ENCODE measurements at regions not wholly inside any gene's neighbourhood (a gene's known extent, or its start where the extent isn't known, plus 50 kb on each side); places are given as distances from the start of the nearest gene placed in this dataset.
"Not testable (repeated sequence)": the region's sequence is repeated elsewhere in the genome, so short reads cannot be mapped to it uniquely, and the experiment has no call there.

DNA sequence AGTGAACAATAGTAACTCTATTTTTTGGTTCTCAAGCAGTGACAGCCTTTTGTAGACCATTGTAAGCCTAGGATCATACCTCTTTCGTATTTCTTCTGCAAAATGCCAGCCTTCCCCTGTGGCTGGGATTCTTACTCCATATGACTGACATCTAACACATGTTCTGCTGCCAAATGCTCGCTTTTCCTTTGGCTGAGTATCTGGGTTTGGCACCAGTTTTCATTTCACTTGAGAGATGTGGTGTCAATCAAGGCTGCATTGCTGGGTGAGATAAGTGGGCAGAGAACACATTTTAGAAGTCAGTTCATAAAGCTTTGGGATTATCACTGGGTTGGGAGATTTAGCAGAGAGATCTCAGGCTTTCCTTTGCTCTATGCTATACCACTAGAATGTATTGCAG is 514.7 kb upstream of the SGO1 start:
- DNase-seq, result no peak

DNA sequence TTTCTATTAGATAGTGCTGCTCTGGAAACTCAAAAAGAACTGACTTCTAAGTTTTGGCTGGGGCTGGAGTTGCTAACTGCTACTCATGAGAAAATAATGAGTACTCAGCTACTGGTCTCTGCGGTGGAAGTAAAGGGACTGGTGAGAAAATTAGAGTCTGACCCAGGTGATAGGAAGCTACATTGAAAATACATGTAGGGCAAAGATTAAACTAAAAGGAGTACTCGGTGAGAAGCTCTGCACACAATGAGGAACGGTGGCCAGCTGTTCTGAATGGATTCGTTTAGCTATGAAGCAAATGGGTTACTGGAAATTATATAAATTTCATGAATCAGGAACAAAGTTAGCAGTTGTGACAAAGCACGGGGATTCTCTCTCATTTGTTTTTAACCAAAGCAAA is 512.9 kb upstream of the SGO1 start:
- no peak for DNase-seq

DNA sequence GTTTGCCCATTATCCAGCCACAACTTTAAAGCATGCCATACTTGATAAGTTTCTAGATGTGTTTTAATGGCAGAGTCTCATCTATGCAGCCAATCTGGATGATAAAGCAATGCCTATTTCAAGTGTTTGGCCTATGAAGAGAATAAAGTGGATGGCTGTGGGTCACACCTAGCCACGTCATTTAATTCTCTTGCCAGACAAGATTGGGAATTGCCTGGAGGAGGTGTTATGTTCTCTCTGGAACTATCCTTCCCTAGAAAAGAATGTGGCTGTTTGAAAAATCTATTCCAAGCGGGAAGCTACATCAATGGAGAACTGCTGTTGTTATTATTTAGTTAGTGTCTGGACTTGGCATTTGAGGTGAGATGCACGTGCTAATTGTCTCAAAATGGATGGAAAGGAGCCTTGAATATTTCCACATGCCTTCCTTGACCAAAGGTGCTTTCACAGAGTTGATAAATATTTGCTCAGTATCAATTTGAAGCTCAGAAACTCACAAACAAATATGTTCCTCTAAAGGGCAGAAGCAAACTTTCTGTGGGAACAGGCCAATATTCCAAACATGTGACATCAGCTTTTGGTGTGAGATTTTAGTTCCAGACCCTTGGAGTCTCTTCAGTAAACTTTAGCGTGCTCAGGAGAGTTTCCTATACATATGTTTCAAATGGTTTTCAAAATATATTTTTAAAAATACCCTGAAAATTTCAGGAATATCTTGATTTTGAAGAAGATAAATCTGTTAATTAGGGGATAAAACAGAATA is 510.6 kb upstream of the SGO1 start:
- DNase-seq, result no peak

DNA sequence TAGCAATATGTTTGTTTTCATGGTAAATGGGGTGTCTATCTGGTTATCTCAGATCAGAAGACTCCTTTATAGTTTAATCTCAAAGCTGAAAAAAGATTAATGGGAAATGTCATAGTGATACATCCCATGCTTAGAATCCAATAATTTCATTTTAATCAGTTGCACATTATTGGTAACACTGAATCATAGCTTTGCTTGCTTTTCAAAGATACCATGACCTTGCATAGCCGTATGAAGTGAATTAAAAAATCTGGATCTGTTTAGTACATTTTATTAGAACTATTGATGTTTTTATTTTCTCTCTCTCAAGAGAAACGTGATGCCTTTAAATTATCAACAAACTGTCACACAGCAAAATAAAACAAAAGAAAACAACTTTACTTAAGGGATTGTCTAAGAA is 506.7 kb upstream of the SGO1 start:
- no peak for DNase-seq

DNA sequence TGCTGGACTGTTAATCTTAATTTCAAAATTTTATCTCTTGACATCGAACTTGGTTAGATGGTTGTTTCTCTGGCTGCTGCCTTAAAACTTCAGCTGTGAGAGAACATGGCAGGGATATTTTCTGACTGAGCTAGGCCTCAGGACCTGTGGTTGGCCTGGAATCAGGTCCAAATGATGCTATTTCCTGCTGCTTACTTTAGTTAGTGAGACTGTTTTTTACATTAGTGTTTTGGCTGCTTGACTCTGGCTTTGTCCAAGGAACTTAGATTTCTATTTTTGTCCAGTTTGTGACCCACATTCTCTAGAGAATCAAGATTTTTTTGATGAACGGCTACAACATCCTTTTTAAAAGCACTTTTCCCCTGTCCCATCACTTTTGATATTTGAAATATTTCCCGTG is 497.9 kb upstream of the SGO1 start:
- DNase-seq, result no peak

DNA sequence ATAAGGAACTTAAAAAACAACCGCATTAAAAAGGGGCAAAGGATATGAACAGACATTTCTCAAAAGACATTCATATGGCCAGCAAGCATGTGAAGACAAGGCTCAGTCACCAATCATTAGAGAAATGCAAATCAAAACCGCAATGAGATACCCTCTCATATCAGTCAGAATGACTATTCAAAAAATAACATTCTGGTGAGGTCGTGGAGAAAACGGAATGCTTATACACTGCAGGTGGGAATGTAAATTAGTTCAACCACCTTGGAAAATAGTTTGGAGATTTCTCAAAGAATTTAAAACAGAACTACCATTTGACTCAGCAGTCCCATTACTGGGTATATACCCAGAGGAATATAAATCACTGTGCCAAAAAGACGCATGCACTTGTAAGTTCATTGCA is 496.6 kb upstream of the SGO1 start:
- no peak for DNase-seq

DNA sequence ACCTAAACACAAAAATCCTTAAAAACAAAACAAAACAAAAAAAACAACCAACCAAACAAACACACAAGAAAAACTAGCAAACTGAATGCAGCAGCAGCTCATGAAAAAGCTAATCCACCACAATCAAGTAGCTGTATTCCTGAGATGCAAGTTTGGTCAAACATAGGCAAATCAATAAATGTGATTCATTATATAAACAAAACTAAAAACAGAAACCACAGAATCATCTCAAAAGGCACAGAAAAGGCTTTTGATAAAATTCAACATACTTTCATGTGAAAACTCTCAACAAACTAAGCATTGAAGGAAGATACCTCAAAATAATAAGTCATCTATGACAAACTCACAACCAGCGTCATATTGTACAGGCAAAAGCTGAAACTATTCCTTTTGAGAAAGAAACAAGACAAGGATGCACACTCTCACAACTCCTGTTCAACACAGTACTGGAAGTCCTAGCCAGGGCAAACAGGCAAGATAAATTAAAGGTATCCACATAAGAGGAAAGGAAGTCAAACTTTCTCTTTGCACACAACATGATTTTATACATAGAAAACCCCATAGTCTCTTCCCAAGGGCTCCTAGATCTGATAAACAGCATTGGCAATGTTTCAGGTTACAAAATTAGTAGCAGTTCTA is 495.1 kb upstream of the SGO1 start:
- DNase-seq, result no peak

DNA sequence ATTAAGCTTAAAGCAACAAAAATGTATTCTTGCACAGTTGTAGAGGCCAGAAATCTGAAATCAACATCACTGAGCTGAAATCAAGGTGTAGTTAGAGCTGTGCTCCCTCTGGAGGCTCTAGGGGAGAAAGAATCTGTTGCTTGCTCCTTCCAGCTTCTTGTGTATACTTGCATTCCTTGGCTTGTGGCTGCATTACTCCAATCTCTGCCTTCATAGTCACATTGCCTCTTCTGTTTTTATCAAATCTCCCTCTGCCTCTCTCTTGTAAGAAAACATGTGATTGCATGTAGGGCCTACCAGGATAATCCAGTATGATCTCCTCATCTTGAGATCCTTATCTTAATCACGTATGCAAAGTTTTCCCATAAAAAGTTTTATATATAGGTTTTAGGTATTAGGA is 487.9 kb upstream of the SGO1 start:
- DNase-seq, result no peak

DNA sequence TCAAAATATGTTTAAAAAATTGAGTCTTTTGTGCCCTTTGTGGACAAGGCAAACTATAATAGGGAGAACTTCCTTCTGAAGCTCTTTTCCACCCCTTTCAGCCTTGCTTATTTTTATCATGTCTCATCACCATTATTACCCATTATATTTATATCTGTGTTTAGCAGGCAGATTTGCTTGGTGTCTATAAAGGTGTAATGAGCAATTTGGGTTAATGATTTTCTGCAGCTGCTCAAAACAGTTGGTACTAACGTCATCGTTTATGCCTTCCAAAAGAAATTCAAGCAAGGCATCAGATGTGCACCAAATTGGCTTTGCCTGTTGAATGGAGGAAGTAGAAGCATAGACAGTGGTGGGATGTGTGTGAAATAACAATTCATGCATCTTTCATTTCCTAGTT is 483.7 kb upstream of the SGO1 start:
- no peak for DNase-seq

DNA sequence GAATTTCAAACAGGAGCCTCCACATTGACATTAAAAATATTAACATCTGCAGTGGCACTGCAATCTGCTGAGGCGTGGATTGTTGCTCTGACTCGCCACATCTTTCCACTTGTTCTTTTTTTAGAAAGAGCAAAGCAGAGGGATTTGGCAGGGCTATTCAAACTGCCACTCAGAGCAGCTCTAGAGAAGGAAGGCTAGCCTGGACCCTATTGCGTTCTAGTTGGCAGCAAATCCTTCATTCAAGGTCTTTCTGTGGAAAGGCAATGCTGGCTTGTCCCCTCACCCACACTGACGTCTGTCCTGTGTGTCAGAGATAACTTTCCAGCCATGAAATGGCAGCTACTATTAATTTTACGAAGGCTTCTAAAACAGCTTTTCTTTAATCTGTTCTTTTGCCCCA is 483.2 kb upstream of the SGO1 start:
- DNase-seq, result no peak

DNA sequence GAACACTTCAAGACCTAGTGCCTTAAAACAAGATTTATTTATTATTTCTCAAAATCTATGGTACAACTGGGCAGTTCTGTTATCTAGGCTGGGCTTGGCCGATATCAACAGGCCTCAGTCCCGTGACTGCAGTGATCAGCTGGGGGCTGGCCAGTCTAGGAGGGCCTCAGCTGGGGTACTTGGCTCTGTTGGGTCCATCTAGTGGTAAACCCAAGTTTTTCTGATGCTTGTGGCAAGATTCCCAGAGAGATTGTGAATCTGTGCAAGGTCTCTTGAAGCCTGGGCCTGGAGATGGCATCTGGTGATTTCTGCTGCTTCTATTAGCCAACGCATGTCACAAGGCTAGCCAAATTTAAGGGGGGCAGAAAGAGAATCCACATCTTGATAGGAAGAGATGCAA is 482.4 kb upstream of the SGO1 start:
- no peak for DNase-seq

DNA sequence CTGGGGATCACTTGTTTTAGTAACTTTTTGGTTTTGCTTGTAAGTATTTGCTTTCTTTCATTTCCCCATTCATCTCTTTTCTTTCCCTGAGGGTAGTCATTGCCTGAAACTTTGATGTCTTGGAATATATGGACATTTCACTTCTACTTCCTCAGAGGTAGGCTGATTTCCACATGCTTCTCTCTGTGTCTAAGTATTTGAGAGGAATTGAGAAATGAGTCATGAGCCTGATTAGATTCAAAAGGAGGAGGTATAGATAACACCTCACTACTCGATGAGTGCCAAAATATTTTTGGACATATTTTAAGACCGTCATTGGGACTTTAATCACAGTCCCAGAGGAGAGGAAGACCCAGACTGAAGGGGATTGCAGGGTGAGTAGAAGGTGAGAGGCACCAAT is 480.1 kb upstream of the SGO1 start:
- no peak for DNase-seq

DNA sequence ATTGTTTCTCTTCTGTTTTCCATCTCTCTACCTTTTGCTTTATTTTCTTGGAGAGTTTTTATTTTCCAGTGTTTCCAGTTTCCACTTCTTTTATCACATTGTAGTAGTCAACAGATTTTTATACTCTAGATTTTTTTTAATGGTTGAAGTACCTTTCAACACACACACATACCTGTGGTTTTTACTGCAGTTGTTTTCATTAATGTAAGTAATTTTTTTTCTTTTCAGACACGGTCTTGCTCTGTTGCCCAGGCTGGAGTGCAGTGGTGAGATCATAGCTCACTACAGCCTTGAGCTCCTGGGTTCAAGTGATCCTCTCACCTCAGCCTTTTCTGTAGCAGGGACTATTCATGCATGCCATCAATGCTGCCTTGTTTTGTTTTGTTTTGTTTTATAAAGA is 472.5 kb upstream of the SGO1 start:
- DNase-seq, result no peak

DNA sequence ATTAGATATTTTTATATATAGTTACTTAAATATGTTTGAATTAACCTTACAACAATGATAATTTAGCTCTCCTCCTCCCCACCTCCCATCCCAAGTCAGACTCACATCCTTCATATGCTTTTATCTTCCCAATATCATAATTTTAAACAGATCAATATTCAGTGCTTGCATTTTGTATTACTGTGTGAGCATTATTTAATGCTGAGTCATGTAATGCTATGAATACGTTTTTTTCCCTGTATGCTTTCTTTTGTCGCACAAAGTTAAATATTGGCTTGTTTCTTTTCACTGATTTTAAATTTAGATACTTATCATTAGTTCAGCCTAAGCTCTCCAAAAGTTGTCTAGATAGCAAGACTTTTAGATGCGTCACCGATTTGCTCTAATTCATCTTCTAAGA is 471.6 kb upstream of the SGO1 start:
- DNase-seq, result no peak

DNA sequence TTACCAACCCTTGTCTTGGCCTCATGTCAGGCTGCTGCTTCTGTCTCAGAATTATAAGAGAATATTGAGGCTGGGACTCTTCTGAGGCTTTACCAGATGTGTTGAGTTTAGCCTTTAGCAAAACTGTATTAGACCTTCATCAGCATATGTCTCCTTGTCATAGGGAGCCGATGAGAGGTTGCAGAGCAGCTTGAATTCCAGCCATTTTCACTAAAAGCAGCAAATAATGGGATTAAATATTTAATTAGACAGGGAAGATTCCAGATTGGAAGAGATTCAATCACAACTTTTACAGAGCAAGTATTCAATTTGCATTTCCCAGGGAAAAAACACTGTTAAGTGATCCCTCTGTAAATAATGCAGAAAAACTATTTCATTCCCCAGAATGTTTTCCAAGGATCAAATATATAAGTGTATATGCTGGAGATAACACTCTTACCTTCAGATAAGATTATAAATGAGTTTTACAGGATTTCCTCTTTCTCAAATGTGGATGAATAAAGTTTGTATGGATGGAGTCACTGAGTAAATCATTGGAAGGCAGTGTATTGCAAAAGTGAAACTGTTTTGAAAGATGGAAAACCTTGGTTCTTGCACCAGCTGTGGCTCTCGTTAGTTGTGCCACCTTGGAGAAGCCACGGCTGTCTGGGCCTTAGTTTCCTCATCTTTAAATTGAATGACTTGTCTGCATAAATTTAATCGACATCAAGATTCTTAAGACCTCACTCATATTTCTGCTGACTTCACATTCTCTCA is 466.4 kb upstream of the SGO1 start:
- DNase-seq, result no peak

DNA sequence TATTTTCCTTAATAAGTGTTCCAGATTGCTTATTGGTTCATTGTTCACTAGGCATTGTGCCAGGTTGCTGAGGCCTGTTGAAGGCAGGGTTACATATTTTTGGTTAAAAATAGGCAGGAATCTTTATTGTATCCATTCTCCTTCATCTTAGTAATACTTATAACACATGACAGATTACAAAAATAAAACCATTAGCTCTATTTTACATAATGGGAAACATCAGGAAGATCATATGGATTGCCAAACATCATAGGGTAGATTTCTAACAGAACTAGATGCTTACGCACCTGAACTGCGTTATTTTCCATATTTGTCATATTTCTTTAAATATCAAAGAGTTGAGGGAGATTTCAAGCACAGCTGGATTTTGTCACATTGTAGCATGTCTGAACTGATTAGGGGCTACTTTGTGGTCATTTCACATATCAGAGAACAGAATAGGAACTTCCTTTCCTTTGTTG is 462.9 kb upstream of the SGO1 start:
- no peak for DNase-seq

DNA sequence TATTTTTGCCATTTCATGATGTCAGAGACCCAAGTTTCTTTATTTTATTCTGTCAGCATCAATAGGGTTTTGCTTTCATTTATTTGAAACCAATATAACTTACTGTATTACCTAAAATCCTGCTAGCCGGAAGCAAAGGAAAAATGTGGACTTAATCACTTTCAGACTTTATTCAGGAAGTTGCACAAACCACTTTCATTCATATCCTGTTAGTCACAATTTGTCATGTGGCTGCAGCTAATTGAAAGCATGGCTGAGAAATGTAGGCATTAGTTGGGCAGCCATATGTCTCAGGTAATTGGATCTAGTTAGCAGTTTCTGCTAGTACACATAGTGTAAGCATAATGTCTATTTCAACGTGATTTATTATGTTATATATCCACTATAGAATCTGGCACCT is 462.3 kb upstream of the SGO1 start:
- no peak for DNase-seq

DNA sequence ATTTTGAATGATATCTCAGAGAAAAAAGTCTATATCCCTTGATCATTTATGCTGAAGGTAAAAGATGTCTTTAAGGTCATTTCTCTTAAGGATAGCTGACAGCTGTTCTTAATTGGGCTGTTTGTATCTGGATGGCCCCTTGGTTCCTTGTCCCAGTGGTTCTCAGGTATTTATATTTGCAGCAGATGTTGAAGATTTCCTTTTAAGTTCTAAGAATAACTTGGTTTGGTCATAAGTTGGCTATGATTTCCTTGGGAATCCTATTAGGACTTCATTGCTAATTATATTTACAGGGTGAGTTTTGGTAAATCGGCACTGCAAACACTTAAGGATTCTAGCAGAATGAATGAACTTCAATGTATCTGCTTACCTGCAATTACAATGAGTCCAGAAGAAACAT is 460.4 kb upstream of the SGO1 start:
- no peak for DNase-seq

DNA sequence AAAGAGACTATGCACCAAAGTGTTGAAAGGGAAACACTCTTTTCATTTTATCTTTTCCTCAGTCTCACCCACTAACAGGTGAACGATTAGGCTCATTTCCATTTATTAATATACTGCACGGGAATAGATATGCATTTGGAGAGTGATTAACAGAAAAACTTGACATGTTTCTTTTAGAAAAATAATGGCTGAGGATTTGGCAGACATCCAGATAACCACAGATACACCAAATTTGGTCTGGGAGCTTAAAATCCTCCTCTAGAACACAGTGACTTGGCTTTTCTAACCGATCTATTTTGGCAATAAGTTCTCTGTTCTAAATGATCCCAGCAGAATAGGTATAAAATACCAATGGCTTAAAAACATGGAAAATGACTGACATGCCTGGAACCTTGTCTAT is 459.3 kb upstream of the SGO1 start:
- DNase-seq, result no peak

DNA sequence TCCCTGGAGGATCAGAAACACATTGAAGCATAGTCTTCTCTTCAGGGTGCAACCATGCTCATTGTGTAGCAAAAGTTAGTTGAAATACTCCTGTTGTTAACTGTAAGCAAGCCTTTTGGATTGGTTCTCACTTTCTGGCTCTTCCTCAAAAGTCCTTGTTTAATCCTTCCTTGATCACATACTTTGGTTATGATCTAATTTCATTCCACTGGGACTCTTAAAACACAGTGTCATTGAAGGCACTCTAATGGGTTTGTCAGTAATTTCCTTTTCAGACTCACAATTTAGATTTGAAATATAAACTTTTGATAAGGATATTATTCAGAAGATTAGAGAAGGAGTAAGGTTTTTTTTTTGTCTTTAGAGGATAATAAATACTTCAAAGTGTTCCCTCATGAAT is 451.7 kb upstream of the SGO1 start:
- DNase-seq, result no peak

DNA sequence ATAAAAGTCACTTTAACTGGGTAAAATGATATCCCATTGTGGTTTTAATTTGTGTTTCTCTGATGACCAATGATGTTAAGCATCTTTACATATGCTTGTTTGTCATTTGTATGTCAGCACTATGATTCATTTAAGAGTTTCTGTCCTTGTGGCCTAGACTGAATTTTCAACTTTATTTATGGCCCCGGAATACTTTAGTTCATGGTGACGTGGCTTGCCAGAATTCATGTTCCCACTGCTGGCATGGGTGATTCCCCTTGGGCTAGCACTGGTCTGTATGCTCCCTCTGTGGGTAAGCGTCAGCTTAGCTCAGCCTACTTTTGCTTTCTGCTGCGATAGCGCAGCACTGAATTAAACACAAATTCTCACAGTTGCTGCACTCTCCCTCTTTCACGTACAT is 436.3 kb upstream of the SGO1 start:
- no peak for DNase-seq

DNA sequence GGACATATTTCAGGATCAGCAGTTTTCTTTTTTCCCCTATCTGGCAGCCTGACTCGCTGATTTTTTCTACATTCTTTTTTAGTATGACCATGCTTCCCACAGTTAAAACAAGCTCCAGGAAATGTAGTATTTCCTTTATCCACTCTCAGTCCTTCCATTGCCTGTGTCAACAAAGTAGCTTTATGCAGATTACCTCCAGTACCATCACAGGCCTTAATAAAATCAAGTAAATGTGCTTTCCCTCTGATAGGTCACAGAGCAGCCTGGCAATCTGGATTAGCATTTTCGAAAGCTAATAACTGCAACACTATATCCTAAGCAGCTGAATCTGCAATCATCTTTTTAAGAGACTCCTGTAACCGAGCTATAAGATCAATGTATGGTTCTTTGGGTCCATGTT is 432.6 kb upstream of the SGO1 start:
- not testable (repeated sequence) for DNase-seq

DNA sequence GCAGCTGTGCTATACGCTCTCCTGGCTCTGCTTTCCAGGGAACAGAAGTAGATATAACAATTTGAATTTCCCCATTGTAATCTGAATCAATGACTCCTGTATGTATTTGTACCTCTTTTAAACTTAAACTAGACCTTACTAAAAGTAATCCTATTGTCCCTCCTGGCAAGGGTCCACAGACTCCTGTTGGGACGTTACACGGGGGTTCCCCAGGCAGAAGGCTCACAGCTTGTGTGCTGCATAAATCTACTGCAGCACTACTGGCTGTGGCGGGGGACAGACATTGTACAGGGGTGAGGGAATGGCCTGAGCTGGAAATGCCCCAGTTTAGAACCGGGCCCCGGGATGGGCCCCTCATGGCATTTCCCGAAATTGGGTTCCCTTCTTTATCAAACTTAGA is 432.2 kb upstream of the SGO1 start:
- DNase-seq, result not testable (repeated sequence)

DNA sequence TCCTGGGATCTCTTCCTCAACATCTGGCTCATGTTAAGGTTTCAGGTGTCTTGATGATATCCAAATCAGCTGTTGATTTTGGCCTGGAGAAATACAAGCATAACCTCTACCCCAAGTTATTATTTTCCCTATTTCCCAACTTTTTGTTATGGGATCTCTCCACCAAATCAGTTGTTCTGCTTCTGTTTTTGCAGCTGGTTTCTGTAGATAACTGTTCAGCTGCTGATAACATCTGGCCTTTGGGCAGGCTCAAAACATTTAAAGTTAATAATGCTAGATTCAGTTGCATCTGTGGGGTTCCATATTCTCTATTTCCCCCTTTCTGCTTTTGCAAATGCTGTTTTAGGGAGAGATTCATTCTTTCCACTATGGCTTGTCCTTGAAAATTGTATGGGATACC is 430.0 kb upstream of the SGO1 start:
- DNase-seq, result not testable (repeated sequence)
